SK-N-SH (cell line): ENCODE measurements at regions not wholly inside any gene's neighbourhood (a gene's known extent, or its start where the extent isn't known, plus 50 kb on each side); places are given as distances from the start of the nearest gene placed in this dataset.

Experiments
- CTCF ChIP-seq: fragments of 200-600 bp; sonication (generic); IDR thresholded peaks from 2 replicates; pipeline ENCODE4 v1.6.1; 2017; ENCODE audit warnings: antibody characterized with exemption, mild to moderate bottlenecking, moderate library complexity
- EP300 ChIP-seq, 2 experiments: IDR thresholded peaks; 2 replicates each; pipeline versions ENCODE4 v1.4.0 to v1.6.1; 2012; ENCODE audit warnings: borderline replicate concordance in 1 of 2, low read depth in 1 of 2, low read length in 1 of 2
- FOSL2 ChIP-seq: IDR thresholded peaks from 2 replicates; pipeline ENCODE4 v1.4.0; 2012; ENCODE audit warnings: low read depth, mild to moderate bottlenecking, moderate library complexity, borderline replicate concordance
- MAX ChIP-seq: IDR thresholded peaks from 2 replicates; pipeline ENCODE4 v1.4.0; 2012; ENCODE audit warnings: low read depth
- RCOR1 ChIP-seq: fragments of 150-350 bp; IDR thresholded peaks from 2 replicates; pipeline ENCODE4 v1.6.1; 2017; ENCODE audit warnings: antibody characterized with exemption, low read length
- TAF1 ChIP-seq: IDR thresholded peaks from 2 replicates; pipeline ENCODE4 v1.6.1; 2012; ENCODE audit warnings: low read depth, mild to moderate bottlenecking, low read length, moderate library complexity, borderline replicate concordance

GRCh38 chr11:133787379-133788141 lies 57.8 kb downstream of the SPATA19 start:
- TF ChIP-seq CTCF = no peak
- TF ChIP-seq TAF1 = no peak
- no peak for TF ChIP-seq FOSL2
- TF ChIP-seq RCOR1 = no peak
- TF ChIP-seq EP300 (IDR thresholded peaks at IDR 0.05; ENCODE audit: borderline replicate concordance in 1 of 2, low read depth in 1 of 2, low read length in 1 of 2) = no peak
- TF ChIP-seq MAX = no peak
